Progenitor cell of endocrine pancreas (in vitro differentiated cells): ENCODE measurements at regions not wholly inside any gene's neighbourhood (a gene's known extent, or its start where the extent isn't known, plus 50 kb on each side); places are given as distances from the start of the nearest gene placed in this dataset.

Experiments
- DNase-seq: peaks from one replicate; pipeline ENCODE4 v3.0.0; 2021; ENCODE audit warnings: low spot score; ENCODE audit not compliant: unreplicated experiment
- H3K27ac Mint-ChIP-seq: 2 replicates; pipeline ENCODE4 v1.8.0; 2021; ENCODE audit warnings: mild to moderate bottlenecking, moderate library complexity, mixed read lengths
- H3K27me3 Mint-ChIP-seq: 2 replicates; pipeline ENCODE4 v1.8.0; 2021; ENCODE audit warnings: mixed read lengths
- H3K36me3 Mint-ChIP-seq: 2 replicates; pipeline ENCODE4 v1.8.0; 2022; ENCODE audit warnings: mixed read lengths; ENCODE audit not compliant: insufficient read depth
- H3K4me1 Mint-ChIP-seq: 2 replicates; pipeline ENCODE4 v1.8.0; 2021; ENCODE audit warnings: low read depth, mixed read lengths
- H3K4me3 Mint-ChIP-seq: 2 replicates; pipeline ENCODE4 v1.8.0; 2021; ENCODE audit warnings: low read depth, mild to moderate bottlenecking, moderate library complexity, mixed read lengths
- H3K9me3 Mint-ChIP-seq: 2 replicates; pipeline ENCODE4 v1.8.0; 2021; ENCODE audit warnings: low read depth, mixed read lengths
- CTCF ChIP-seq: fragments of 200-600 bp; sonication (generic); IDR thresholded peaks from one replicate; pipeline ENCODE4 v1.5.0; 2021; ENCODE audit warnings: antibody characterized with exemption, mild to moderate bottlenecking; ENCODE audit not compliant: unreplicated experiment

DNA sequence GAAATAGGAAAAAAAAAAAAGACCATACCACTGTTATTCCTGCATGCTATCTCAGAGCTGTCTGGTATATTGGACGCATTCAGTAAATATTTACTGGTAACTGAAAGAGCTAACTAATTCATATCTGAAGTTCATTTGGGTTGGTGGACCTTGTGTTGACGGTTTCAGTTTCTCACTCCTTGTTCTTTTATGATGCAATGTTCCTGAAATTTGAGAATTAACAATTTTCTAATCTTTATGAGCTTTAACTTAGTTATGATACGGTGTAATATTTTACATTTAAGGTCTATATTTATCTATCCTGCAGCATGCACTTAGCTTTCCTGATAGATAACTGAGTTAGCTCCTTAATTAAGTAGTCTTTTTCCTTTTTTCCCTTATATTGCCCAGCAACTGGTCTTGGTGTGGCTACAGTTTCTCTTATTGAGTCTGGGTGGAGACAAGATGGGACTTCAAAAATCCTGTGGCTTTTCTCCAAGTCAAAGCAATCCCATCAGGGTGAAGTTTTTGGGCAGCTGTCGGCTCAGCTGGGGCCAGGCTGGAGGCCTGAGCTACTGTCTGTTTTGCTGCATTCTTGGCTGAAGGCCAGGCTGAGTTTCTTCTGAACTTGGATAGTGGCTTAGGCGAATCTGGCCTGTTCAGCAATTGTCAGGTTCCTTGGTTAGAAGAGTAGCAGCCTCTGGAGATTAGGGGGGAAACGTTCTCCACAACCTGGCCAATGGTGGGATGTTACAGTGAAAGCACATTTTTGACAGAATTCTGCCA lies 78.4 kb upstream of the MEX3C start:
- no peaks in the 10 kb centered on the region for H3K9me3 Mint-ChIP-seq
- peaks cover 10% of the 10 kb centered on the region for H3K4me1 Mint-ChIP-seq
- H3K27ac Mint-ChIP-seq = no peak overlapping the region
- H3K36me3 Mint-ChIP-seq = no peaks in the 10 kb centered on the region
- no peak overlapping the region for H3K4me3 Mint-ChIP-seq
- DNase-seq = no peak
- no peak for TF ChIP-seq CTCF
- H3K27me3 Mint-ChIP-seq = peaks cover 5% of the 10 kb centered on the region

- Mint-ChIP-seq H3K4me3 (no peak overlapping the region), H3K4me1 (peaks cover 10% of the 10 kb centered on the region), H3K27ac (no peak overlapping the region), H3K27me3 (peaks cover 5% of the 10 kb centered on the region), H3K36me3 (no peaks in the 10 kb centered on the region), H3K9me3 (no peaks in the 10 kb centered on the region)
- TF ChIP-seq CTCF = peak; percentile 61
- DNase-seq = peak; percentile 11
Measured at GRCh38 chr18:51278045-51278649, 80.7 kb upstream of the MEX3C start.

- H3K4me1 Mint-ChIP-seq = peaks cover 9% of the 10 kb centered on the region
- no peak overlapping the region for H3K4me3 Mint-ChIP-seq
- no peaks in the 10 kb centered on the region for H3K36me3 Mint-ChIP-seq
- peak overlapping the region; percentile 5 for H3K27ac Mint-ChIP-seq
- H3K27me3 Mint-ChIP-seq = peaks cover 3% of the 10 kb centered on the region
- TF ChIP-seq CTCF = no peak
- DNase-seq = no peak
- no peaks in the 10 kb centered on the region for H3K9me3 Mint-ChIP-seq
Measured at GRCh38 chr18:51279367-51279984, 82.0 kb upstream of the MEX3C start.

GRCh38 chr18:51287818-51288508 lies 90.5 kb upstream of the MEX3C start:
- no peaks in the 10 kb centered on the region for H3K4me1 Mint-ChIP-seq
- no peaks in the 10 kb centered on the region for H3K36me3 Mint-ChIP-seq
- H3K27ac Mint-ChIP-seq = no peak overlapping the region
- H3K4me3 Mint-ChIP-seq = no peak overlapping the region
- TF ChIP-seq CTCF = no peak
- no peaks in the 10 kb centered on the region for H3K27me3 Mint-ChIP-seq
- no peak for DNase-seq
- no peaks in the 10 kb centered on the region for H3K9me3 Mint-ChIP-seq

GRCh38 chr18:51288582-51288981 lies 91.1 kb upstream of the MEX3C start:
- Mint-ChIP-seq H3K4me1 (no peaks in the 10 kb centered on the region), H3K27me3 (no peaks in the 10 kb centered on the region), H3K27ac (no peak overlapping the region), H3K9me3 (no peaks in the 10 kb centered on the region), H3K4me3 (no peak overlapping the region), H3K36me3 (no peaks in the 10 kb centered on the region)
- DNase-seq = no peak
- no peak for TF ChIP-seq CTCF
